ENCODE measurements at regions not wholly inside any gene's neighbourhood (a gene's known extent, or its start where the extent isn't known, plus 50 kb on each side); places are given as distances from the start of the nearest gene placed in this dataset.

DNA sequence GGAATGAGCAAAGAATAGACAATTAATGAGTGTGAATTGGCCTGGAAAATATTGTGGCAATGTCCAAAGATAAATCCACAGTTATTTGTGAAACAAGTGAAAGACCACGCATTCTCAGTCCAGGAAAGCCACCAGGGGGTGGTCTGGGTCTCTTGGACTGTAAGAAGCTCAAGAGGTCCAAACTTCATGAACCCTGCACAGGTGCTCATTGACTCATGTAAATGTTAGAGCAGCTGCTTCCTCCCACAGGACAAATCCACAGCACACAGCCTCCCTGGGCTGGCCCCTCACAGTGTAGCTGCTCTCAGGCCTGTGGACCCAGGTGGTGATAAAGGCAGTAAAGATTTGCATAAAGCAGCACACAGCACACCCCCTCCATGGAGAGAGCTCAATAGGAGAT, 114.0 kb downstream of the ZNF280B start:
- TF ChIP-seq, protein P1, sequence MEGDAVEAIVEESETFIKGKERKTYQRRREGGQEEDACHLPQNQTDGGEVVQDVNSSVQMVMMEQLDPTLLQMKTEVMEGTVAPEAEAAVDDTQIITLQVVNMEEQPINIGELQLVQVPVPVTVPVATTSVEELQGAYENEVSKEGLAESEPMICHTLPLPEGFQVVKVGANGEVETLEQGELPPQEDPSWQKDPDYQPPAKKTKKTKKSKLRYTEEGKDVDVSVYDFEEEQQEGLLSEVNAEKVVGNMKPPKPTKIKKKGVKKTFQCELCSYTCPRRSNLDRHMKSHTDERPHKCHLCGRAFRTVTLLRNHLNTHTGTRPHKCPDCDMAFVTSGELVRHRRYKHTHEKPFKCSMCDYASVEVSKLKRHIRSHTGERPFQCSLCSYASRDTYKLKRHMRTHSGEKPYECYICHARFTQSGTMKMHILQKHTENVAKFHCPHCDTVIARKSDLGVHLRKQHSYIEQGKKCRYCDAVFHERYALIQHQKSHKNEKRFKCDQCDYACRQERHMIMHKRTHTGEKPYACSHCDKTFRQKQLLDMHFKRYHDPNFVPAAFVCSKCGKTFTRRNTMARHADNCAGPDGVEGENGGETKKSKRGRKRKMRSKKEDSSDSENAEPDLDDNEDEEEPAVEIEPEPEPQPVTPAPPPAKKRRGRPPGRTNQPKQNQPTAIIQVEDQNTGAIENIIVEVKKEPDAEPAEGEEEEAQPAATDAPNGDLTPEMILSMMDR (IDR thresholded peaks at IDR 0.05): no peak
- TF ChIP-seq POLR2A (IDR thresholded peaks at IDR 0.05) (no peak), POLR2AphosphoS5 (IDR thresholded peaks at IDR 0.05; ENCODE audit: insufficient read depth in 1 of 2, low read depth in 1 of 2) (no peak)

Measured in vagina (tissue), 2 donors.